Endodermal cell (in vitro differentiated cells): ENCODE measurements at regions not wholly inside any gene's neighbourhood (a gene's known extent, or its start where the extent isn't known, plus 50 kb on each side); places are given as distances from the start of the nearest gene placed in this dataset.
"Not testable (repeated sequence)": the region's sequence is repeated elsewhere in the genome, so short reads cannot be mapped to it uniquely, and the experiment has no call there.

ENCODE experiments used
- DNase-seq: peaks from one replicate; pipeline ENCODE4 v3.0.0-alpha.2; 2017
- H3K27ac ChIP-seq: 2 replicates; pipeline ENCODE4 v1.5.1; 2013; ENCODE audit warnings: mild to moderate bottlenecking, low read depth, low read length, moderate library complexity
- H3K27me3 ChIP-seq: 2 replicates; pipeline ENCODE4 v1.6.1; 2013; ENCODE audit warnings: mild to moderate bottlenecking, low read length, moderate library complexity; ENCODE audit not compliant: insufficient read depth, control insufficient read depth, poor library complexity, severe bottlenecking
- H3K36me3 ChIP-seq: 2 replicates; pipeline ENCODE4 v1.7.0; 2013; ENCODE audit warnings: mild to moderate bottlenecking, low read length, moderate library complexity; ENCODE audit not compliant: control insufficient read depth, insufficient read depth
- H3K4me1 ChIP-seq: one replicate; pipeline ENCODE4 v1.7.0; 2013; ENCODE audit warnings: low read length; ENCODE audit not compliant: control insufficient read depth, insufficient read depth
- H3K4me3 ChIP-seq: 2 replicates; pipeline ENCODE4 v1.5.1; 2013; ENCODE audit warnings: mild to moderate bottlenecking, low read length, moderate library complexity
- H3K9ac ChIP-seq: 2 replicates; pipeline ENCODE4 v1.6.1; 2013; ENCODE audit warnings: mild to moderate bottlenecking, low read length, moderate library complexity; ENCODE audit not compliant: poor library complexity, severe bottlenecking; ENCODE audit errors: extremely low read depth
- H3K9me3 ChIP-seq: 2 replicates; pipeline ENCODE4 v1.6.1; 2013; ENCODE audit warnings: mild to moderate bottlenecking, low read length, moderate library complexity; ENCODE audit not compliant: control insufficient read depth
- H3K27ac Mint-ChIP-seq: 2 replicates; pipeline ENCODE4 v1.8.0; 2020; ENCODE audit warnings: mixed read lengths
- H3K27me3 Mint-ChIP-seq: 2 replicates; pipeline ENCODE4 v1.8.0; 2021; ENCODE audit warnings: mild to moderate bottlenecking, mixed read lengths; ENCODE audit not compliant: insufficient read depth
- H3K36me3 Mint-ChIP-seq: 2 replicates; pipeline ENCODE4 v1.8.0; 2020; ENCODE audit warnings: low read depth, mixed read lengths
- H3K4me1 Mint-ChIP-seq: 2 replicates; pipeline ENCODE4 v1.8.0; 2020; ENCODE audit warnings: mixed read lengths
- H3K4me3 Mint-ChIP-seq: 2 replicates; pipeline ENCODE4 v1.8.0; 2020; ENCODE audit warnings: mild to moderate bottlenecking, moderate library complexity, mixed read lengths
- H3K9me3 Mint-ChIP-seq: 2 replicates; pipeline ENCODE4 v1.8.0; 2020; ENCODE audit warnings: mild to moderate bottlenecking, mixed read lengths
- CTCF ChIP-seq: fragments of 200-600 bp; sonication (generic); conservative IDR thresholded peaks from 2 replicates; pipeline ENCODE4 v1.5.0; 2021; ENCODE audit warnings: antibody characterized with exemption, mild to moderate bottlenecking
- WGBS, 2 experiments: methylation state at CpG; one replicate each; pipeline versions ENCODE4 v1.1.5 to v1.1.7; 2013; ENCODE audit warnings: missing lambda C conversion rate in 2 of 2, mixed read lengths in 1 of 2; ENCODE audit not compliant: insufficient coverage in 1 of 2, insufficient read length in 1 of 2; 5-methylcytosine and 5-hydroxymethylcytosine counted together

- TF ChIP-seq CTCF: peak; percentile 43
- Histone ChIP-seq H3K9me3 (peaks cover 30% of the 10 kb centered on the region), H3K27me3 (no peaks in the 10 kb centered on the region), H3K4me1 (no peaks in the 10 kb centered on the region), H3K9ac (no peak overlapping the region), H3K36me3 (no peaks in the 10 kb centered on the region), H3K27ac (no peak overlapping the region), H3K4me3 (no peak overlapping the region)
- Mint-ChIP-seq H3K36me3 (peaks cover 3% of the 10 kb centered on the region), H3K4me1 (peaks cover 10% of the 10 kb centered on the region), H3K9me3 (peaks cover 36% of the 10 kb centered on the region), H3K27ac (no peak overlapping the region), H3K4me3 (no peak overlapping the region), H3K27me3 (no peaks in the 10 kb centered on the region)
- no peak for DNase-seq
- 81 to 85% methylated on average over 2 to 3 of the region's 4 CpGs for WGBS, 2 experiments
Measured at GRCh38 chr13:66237411-66238062, 992.6 kb downstream of the PCDH9 start.

GRCh38 chr13:66234159-66234558 is 996.0 kb downstream of the PCDH9 start:
- H3K4me1 Mint-ChIP-seq: peaks cover 17% of the 10 kb centered on the region
- H3K9ac ChIP-seq: no peak overlapping the region

GRCh38 chr13:66231958-66232357 is 998.2 kb downstream of the PCDH9 start:
- peaks cover 26% of the 10 kb centered on the region for H3K4me1 Mint-ChIP-seq
- H3K4me3 ChIP-seq, H3K4me1 ChIP-seq, H3K27me3 ChIP-seq, H3K27ac ChIP-seq, H3K36me3 ChIP-seq, H3K9ac ChIP-seq, H3K4me3 Mint-ChIP-seq, H3K27ac Mint-ChIP-seq: not testable (repeated sequence)
- peak; percentile 66 for DNase-seq
- WGBS, 2 experiments: 85% methylated on average over 3 of the region's 6 CpGs; no CpG with 5 or more reads in 1 of the 2 experiments
- peaks cover 29% of the 10 kb centered on the region for H3K27me3 Mint-ChIP-seq
- peaks cover 18% of the 10 kb centered on the region for H3K36me3 Mint-ChIP-seq
- peaks cover 37% of the 10 kb centered on the region for H3K9me3 ChIP-seq
- H3K9me3 Mint-ChIP-seq: peaks cover 68% of the 10 kb centered on the region

More at GRCh38 chr13:66234159-66234558, 996.0 kb downstream of the PCDH9 start:
- H3K27ac Mint-ChIP-seq: no peak overlapping the region
- peaks cover 18% of the 10 kb centered on the region for H3K36me3 Mint-ChIP-seq
- TF ChIP-seq CTCF: no peak
- H3K27me3 Mint-ChIP-seq: peaks cover 11% of the 10 kb centered on the region
- Histone ChIP-seq H3K36me3 (no peaks in the 10 kb centered on the region), H3K27me3 (no peaks in the 10 kb centered on the region), H3K9me3 (peaks cover 37% of the 10 kb centered on the region), H3K27ac (no peak overlapping the region), H3K4me1 (no peaks in the 10 kb centered on the region), H3K4me3 (no peak overlapping the region)
- no peak overlapping the region for H3K4me3 Mint-ChIP-seq
- no peak for DNase-seq
- H3K9me3 Mint-ChIP-seq: peaks cover 68% of the 10 kb centered on the region
- WGBS, 2 experiments: 83 to 92% methylated on average over 1 of the region's 1 CpG
